Inflammatory macrophage treated with lipopolysaccharide for 4 hours (primary cell): ENCODE measurements at regions not wholly inside any gene's neighbourhood (a gene's known extent, or its start where the extent isn't known, plus 50 kb on each side); places are given as distances from the start of the nearest gene placed in this dataset.
"Not testable (repeated sequence)": the region's sequence is repeated elsewhere in the genome, so short reads cannot be mapped to it uniquely, and the experiment has no call there.

Experiments
- DNase-seq: peaks from one replicate; pipeline ENCODE4 v3.0.0-alpha.2; 2020

GRCh38 chr1:64318428-64318827, 115.0 kb downstream of the UBE2U start:
- no peak for DNase-seq

GRCh38 chr1:64320007-64320406, 116.6 kb downstream of the UBE2U start:
- DNase-seq = no peak

- DNase-seq = peak; percentile 57
Observed at GRCh38 chr1:64320470-64320869, 117.0 kb downstream of the UBE2U start.

DNA sequence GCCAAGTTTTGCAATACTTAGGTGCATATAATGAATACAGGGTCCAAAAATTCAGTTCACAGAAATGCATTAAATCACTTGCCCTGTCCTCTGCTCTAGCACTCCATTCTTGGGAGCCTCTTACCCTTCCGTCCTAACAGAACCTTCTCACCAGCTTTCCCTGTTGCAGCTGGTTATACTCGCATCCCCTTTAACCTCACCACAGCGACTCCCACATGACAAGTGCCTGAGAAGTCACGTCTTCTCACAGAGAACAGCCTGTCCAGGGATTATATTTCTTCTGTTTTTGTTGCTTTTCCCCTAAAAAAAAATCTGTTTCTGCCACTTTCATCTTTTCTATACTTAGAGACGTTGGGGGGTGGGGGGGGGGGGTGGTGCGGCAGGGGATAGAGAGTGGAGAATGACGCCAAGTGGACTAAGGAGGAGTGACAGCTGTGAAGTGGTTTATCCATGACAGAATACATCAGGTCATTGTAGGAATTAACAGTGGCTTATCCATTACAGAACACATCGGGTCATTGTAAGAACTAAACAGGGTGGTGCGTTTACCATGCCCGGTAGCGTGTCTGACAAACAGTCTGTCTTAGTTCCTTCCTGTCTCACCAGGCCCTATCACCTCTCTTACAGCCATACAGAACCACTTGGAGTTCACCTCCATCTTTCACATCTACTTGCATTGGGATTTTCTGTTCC, 117.6 kb downstream of the UBE2U start:
- DNase-seq = no peak

- no peak for DNase-seq
Observed at GRCh38 chr1:64323054-64323453, 119.6 kb downstream of the UBE2U start.

- no peak for DNase-seq
Observed at GRCh38 chr1:64323882-64324281, 120.5 kb downstream of the UBE2U start.

DNA sequence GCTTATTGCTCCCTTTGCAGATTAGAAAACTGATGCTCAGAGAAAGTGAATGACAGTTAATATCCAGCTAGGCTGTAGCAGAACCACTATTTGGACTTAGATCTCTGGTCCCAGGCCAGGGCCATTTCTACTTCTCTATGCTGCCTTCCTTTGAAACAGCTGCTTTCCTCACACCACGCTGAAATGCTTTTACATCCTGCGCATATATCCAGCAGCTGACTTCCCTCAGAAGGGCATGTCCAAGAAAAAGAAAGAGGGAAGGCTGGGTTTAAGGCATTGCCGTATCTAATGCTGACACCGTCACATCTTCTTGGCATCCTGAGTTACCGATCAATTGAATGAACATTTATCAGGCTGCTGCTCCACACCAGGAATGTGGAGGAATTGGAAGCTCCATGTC, 122.4 kb downstream of the UBE2U start:
- no peak for DNase-seq

DNA sequence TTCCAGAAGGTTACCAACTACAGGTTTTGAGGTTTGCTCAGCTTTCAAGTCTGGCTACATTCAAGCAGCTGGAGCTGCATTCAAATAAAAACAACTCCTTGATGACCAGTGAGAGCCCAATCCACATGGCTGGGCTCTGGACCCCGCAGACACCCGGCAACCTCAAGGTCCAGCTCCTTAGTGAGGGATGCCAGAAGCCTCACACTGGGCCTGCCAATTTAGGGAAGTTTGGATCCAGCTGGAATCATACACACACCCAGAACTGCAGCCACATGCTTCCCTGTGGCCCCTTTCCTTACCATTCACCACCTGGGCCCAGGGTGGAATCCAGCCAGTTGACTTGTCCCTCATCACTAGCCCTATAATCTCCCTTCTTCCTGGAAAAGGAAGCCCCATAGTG, 123.7 kb downstream of the UBE2U start:
- no peak for DNase-seq

GRCh38 chr1:64328193-64328592, 124.8 kb downstream of the UBE2U start:
- no peak for DNase-seq

- no peak for DNase-seq
Observed at GRCh38 chr1:64330839-64331238, 127.4 kb downstream of the UBE2U start.

- no peak for DNase-seq
Observed at GRCh38 chr1:64335636-64336035, 132.2 kb downstream of the UBE2U start.

GRCh38 chr1:64337475-64337874, 132.5 kb upstream of the CACHD1 start:
- DNase-seq = no peak

- no peak for DNase-seq
Observed at GRCh38 chr1:64337926-64338325, 132.0 kb upstream of the CACHD1 start.

- no peak for DNase-seq
Observed at GRCh38 chr1:64340361-64340760, 129.6 kb upstream of the CACHD1 start.

DNA sequence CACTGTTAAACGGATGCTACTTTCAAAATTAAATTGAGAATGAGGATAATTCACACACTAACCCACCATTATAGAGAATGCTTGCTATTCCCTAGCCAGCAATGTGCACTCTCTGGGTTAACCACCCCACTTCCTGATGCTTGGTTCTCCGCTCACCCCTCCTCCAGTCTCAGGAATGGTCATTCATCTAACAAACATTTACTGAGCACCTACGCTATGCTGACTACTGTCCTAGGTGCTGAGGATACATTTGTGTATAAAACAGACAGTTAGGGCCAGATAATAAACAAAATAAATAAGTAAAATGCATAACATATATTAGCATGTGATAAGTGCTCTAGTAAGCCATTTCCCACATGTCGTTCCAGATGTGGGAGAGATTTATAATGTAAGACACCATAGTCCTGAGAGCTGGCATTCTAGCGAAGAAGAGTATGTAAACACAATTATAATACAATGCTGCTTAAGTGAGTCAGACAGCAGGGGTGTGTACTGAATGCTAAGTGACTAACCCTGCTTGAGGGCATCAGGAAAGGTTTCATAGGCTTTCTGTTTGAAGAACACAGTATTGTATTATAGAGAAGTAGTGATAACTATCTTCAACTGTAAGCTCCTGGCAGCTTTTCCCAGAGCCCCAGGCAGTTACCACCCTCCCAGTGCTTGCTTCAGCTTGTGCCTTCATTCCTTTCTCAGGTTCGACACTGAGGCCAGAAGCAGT, 126.7 kb upstream of the CACHD1 start:
- no peak for DNase-seq

- DNase-seq = no peak
Observed at GRCh38 chr1:64343823-64344190, 126.1 kb upstream of the CACHD1 start.

DNA sequence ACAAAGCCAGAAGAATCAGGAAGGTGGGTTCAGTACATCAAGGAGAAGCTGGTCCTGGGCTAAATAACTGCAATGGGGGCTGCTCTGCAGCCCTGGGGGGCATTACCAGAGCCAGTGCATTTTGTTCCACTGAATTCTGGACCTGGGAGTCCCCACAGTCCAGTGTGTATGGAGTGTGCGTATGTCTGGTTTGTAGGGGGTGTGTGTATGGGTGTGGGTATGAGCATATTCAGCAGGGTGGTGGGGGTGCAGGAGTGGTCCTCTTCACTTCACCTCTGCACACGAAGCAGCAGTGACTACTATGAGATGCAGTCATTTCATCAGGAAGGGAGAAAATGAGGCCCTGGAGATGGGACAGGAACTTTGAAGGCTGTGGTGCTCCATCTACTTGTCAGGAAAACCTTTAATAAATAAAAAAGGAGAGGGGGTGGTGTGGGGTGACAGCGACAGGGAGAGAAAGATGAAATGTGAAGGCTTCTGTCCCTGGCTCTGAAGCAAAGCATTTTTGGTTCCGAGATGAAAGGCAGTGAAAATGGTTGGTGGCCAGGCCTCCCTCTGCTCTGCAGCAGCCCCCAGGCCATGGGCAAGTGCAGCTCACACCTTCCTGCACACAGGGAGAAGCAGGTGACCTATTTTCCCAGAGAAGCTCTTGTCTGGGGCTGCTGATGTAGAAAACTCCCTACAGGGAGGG, 121.5 kb upstream of the CACHD1 start:
- no peak for DNase-seq

DNA sequence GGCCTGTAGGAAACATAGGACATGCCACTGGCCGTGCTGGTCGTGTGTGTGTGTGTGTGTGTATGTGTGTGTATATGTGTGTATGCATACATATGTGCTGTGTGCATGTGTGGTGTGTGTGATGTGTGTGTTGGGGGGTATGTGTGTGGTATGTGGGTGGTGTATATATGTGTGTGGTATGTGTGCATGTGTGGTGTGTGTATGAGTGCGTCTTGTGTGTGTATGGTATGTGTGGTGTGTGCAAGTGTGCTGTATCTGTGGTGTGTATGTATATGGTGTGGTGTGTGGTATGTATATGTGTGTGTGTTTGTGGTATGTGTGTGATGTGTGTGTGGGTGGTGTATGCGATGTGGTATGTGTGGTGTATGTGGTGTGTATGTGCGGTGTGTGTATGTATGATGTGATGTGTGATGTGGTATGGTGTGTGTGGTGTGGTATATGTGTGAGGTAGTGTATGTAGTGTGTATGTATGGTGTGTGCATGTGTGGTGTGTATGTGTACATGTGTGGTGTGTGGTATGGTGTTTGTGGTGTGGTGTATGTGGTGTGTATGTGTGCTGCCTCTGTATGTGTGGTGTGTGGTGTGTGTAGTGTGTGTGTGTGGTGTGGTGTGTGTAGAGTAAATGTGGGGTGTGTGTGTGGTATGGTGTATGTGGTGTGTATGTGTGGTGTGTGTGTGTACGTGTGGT, 120.8 kb upstream of the CACHD1 start:
- no peak for DNase-seq

- DNase-seq = not testable (repeated sequence)
Observed at GRCh38 chr1:64355534-64355933, 114.4 kb upstream of the CACHD1 start.

- no peak for DNase-seq
Observed at GRCh38 chr1:64356636-64357256, 113.2 kb upstream of the CACHD1 start.

GRCh38 chr1:64357422-64357821, 112.5 kb upstream of the CACHD1 start:
- no peak for DNase-seq

- no peak for DNase-seq
Observed at GRCh38 chr1:64358692-64359091, 111.2 kb upstream of the CACHD1 start.

GRCh38 chr1:64361974-64362373, 108.0 kb upstream of the CACHD1 start:
- no peak for DNase-seq
